Testis (tissue), 2 donors: ENCODE measurements at regions not wholly inside any gene's neighbourhood (a gene's known extent, or its start where the extent isn't known, plus 50 kb on each side); places are given as distances from the start of the nearest gene placed in this dataset.

Experiments
- POLR2A ChIP-seq: fragments of 450-650 bp; IDR thresholded peaks from one replicate; pipeline ENCODE4 v1.6.1; 2017; ENCODE audit warnings: antibody characterized with exemption, mild to moderate bottlenecking, moderate library complexity
- TF ChIP-seq, protein P1 (sequence below), 3 experiments: fragments of 450-650 bp in 2 of 3; fragments of 200-600 bp in 1 of 3; sonication (generic) in 1 of 3; IDR thresholded peaks; one replicate each; pipeline ENCODE4 v1.5.1; 2016 to 2019; ENCODE audit warnings: antibody characterized with exemption in 3 of 3, mild to moderate bottlenecking in 2 of 3, moderate library complexity in 1 of 3

- TF ChIP-seq, protein P1, sequence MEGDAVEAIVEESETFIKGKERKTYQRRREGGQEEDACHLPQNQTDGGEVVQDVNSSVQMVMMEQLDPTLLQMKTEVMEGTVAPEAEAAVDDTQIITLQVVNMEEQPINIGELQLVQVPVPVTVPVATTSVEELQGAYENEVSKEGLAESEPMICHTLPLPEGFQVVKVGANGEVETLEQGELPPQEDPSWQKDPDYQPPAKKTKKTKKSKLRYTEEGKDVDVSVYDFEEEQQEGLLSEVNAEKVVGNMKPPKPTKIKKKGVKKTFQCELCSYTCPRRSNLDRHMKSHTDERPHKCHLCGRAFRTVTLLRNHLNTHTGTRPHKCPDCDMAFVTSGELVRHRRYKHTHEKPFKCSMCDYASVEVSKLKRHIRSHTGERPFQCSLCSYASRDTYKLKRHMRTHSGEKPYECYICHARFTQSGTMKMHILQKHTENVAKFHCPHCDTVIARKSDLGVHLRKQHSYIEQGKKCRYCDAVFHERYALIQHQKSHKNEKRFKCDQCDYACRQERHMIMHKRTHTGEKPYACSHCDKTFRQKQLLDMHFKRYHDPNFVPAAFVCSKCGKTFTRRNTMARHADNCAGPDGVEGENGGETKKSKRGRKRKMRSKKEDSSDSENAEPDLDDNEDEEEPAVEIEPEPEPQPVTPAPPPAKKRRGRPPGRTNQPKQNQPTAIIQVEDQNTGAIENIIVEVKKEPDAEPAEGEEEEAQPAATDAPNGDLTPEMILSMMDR (IDR thresholded peaks at IDR 0.05), result no peak
- no peak for TF ChIP-seq POLR2A
Observed at GRCh38 chr13:44241638-44242037, 132.0 kb upstream of the SERP2 start.
